Keratinocyte (primary cell): ENCODE measurements at regions not wholly inside any gene's neighbourhood (a gene's known extent, or its start where the extent isn't known, plus 50 kb on each side); places are given as distances from the start of the nearest gene placed in this dataset.

ENCODE experiments used
- EZH2 ChIP-seq: IDR thresholded peaks from one replicate; pipeline ENCODE4 v1.6.1; 2012; ENCODE audit warnings: inconsistent platforms, mild to moderate bottlenecking, low read length, moderate library complexity
- TF ChIP-seq, protein P1 (sequence below), 3 experiments: IDR thresholded peaks in 1 of 3; conservative IDR thresholded peaks in 1 of 3; optimal IDR thresholded peaks in 1 of 3; 2 replicates in 2 of 3; 3 replicates in 1 of 3; pipeline versions ENCODE3 to v1.5.1; 2011; ENCODE audit warnings: low read length in 3 of 3, mild to moderate bottlenecking in 3 of 3, moderate library complexity in 2 of 3, control low read depth in 1 of 3, inconsistent platforms in 1 of 3; ENCODE audit not compliant: insufficient read depth in 2 of 3; ENCODE audit errors: extremely low read depth in 1 of 3

DNA sequence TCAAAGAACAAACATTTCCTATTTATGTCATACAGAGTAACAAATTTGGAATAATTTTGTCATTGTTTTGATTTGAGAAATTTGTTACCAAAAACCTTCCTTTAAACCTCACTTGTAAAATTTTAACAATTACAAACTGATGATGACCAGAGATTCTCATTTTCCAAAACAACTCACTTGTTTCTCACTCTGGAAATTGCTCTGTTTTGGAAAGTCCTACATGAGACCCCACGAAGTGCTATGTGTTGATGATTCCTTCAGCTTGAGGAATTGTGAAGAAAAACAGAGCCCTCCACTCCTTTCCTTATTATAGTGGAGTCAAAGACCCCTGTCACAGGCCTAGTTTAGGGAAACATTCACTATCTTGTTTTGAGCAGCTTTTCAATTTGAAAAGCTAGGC is 157.6 kb upstream of the RASGRP1 start:
- TF ChIP-seq, protein P1, sequence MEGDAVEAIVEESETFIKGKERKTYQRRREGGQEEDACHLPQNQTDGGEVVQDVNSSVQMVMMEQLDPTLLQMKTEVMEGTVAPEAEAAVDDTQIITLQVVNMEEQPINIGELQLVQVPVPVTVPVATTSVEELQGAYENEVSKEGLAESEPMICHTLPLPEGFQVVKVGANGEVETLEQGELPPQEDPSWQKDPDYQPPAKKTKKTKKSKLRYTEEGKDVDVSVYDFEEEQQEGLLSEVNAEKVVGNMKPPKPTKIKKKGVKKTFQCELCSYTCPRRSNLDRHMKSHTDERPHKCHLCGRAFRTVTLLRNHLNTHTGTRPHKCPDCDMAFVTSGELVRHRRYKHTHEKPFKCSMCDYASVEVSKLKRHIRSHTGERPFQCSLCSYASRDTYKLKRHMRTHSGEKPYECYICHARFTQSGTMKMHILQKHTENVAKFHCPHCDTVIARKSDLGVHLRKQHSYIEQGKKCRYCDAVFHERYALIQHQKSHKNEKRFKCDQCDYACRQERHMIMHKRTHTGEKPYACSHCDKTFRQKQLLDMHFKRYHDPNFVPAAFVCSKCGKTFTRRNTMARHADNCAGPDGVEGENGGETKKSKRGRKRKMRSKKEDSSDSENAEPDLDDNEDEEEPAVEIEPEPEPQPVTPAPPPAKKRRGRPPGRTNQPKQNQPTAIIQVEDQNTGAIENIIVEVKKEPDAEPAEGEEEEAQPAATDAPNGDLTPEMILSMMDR (optimal IDR thresholded peaks at IDR 0.05 in 1 of 3, IDR thresholded peaks at IDR 0.05 in 1 of 3, conservative IDR thresholded peaks at IDR 0.05 in 1 of 3; ENCODE audit: extremely low read depth in 1 of 3, insufficient read depth in 2 of 3, low read length in 3 of 3) = no peak
- no peak for TF ChIP-seq EZH2
